Trophoblast cell (in vitro differentiated cells and primary cell): ENCODE measurements at regions not wholly inside any gene's neighbourhood (a gene's known extent, or its start where the extent isn't known, plus 50 kb on each side); places are given as distances from the start of the nearest gene placed in this dataset.

Source experiments
- DNase-seq, 2 donors: peaks; one replicate each; pipeline ENCODE4 v3.0.0-alpha.2; 2016
- H2AFZ ChIP-seq: 2 replicates; pipeline ENCODE4 v1.6.1; 2013; ENCODE audit warnings: low read length, moderate library complexity, mild to moderate bottlenecking; ENCODE audit not compliant: insufficient read depth, poor library complexity
- H2AK5ac ChIP-seq: 2 replicates; pipeline ENCODE4 v1.6.1; 2013; ENCODE audit warnings: mild to moderate bottlenecking, low read length
- H2BK120ac ChIP-seq: 2 replicates; pipeline ENCODE4 v1.6.1; 2013; ENCODE audit warnings: low read length, mild to moderate bottlenecking, moderate library complexity; ENCODE audit not compliant: insufficient read depth, poor library complexity
- H2BK12ac ChIP-seq: 2 replicates; pipeline ENCODE4 v1.6.1; 2013; ENCODE audit warnings: mild to moderate bottlenecking, low read length, moderate library complexity
- H2BK5ac ChIP-seq: 2 replicates; pipeline ENCODE4 v1.6.1; 2013; ENCODE audit warnings: low read length, low read depth, moderate library complexity, mild to moderate bottlenecking; ENCODE audit not compliant: poor library complexity
- H3K14ac ChIP-seq: 2 replicates; pipeline ENCODE4 v1.6.1; 2013; ENCODE audit warnings: mild to moderate bottlenecking, low read length
- H3K18ac ChIP-seq: 2 replicates; pipeline ENCODE4 v1.6.1; 2013; ENCODE audit warnings: mild to moderate bottlenecking, low read length
- H3K23ac ChIP-seq: 2 replicates; pipeline ENCODE4 v1.6.1; 2013; ENCODE audit warnings: low read length
- H3K27ac ChIP-seq: 2 replicates; pipeline ENCODE4 v1.5.1; 2013; ENCODE audit warnings: low read depth, mild to moderate bottlenecking, inconsistent platforms, low read length, moderate library complexity
- H3K27me3 ChIP-seq: 2 replicates; pipeline ENCODE4 v1.6.1; 2013; ENCODE audit warnings: inconsistent platforms, mild to moderate bottlenecking, low read length, moderate library complexity; ENCODE audit not compliant: insufficient read depth
- H3K36me3 ChIP-seq, 2 experiments: 1 replicate in 1 of 2; 2 replicates in 1 of 2; pipeline ENCODE4 v1.6.1; 2013; ENCODE audit warnings: low read length in 2 of 2, mild to moderate bottlenecking in 2 of 2, moderate library complexity in 1 of 2; ENCODE audit not compliant: insufficient read depth in 2 of 2, control insufficient read depth in 1 of 2
- H3K4ac ChIP-seq: 2 replicates; pipeline ENCODE4 v1.6.1; 2013; ENCODE audit warnings: low read depth, mild to moderate bottlenecking, low read length, moderate library complexity
- H3K4me1 ChIP-seq, 2 experiments: 1 replicate in 1 of 2; 2 replicates in 1 of 2; pipeline ENCODE4 v1.6.1; 2013; ENCODE audit warnings: low read length in 2 of 2, mild to moderate bottlenecking in 2 of 2, moderate library complexity in 1 of 2; ENCODE audit not compliant: insufficient read depth in 2 of 2, control insufficient read depth in 1 of 2
- H3K4me2 ChIP-seq: 2 replicates; pipeline ENCODE4 v1.6.1; 2013; ENCODE audit warnings: inconsistent platforms, mild to moderate bottlenecking, low read length, moderate library complexity
- H3K4me3 ChIP-seq: 2 replicates; pipeline ENCODE4 v1.5.1; 2013; ENCODE audit warnings: mild to moderate bottlenecking, low read depth, low read length, inconsistent platforms
- H3K79me1 ChIP-seq: one replicate; pipeline ENCODE4 v1.6.1; 2013; ENCODE audit warnings: low read length
- H3K79me2 ChIP-seq: 2 replicates; pipeline ENCODE4 v1.6.1; 2013; ENCODE audit warnings: low read length, mild to moderate bottlenecking; ENCODE audit not compliant: control insufficient read depth, insufficient read depth, poor library complexity
- H3K9ac ChIP-seq: 2 replicates; pipeline ENCODE4 v1.6.1; 2013; ENCODE audit warnings: mild to moderate bottlenecking, low read length
- H3K9me3 ChIP-seq: 2 replicates; pipeline ENCODE4 v1.6.1; 2013; ENCODE audit warnings: low read depth, mild to moderate bottlenecking, control low read depth, inconsistent platforms, low read length; ENCODE audit not compliant: insufficient read depth
- H4K12ac ChIP-seq: 2 replicates; pipeline ENCODE4 v1.6.1; 2013; ENCODE audit warnings: low read depth, mild to moderate bottlenecking, low read length, moderate library complexity
- H4K8ac ChIP-seq: 2 replicates; pipeline ENCODE4 v1.6.1; 2013; ENCODE audit warnings: low read depth, mild to moderate bottlenecking, low read length, moderate library complexity
- H4K91ac ChIP-seq: one replicate; pipeline ENCODE4 v1.6.1; 2013; ENCODE audit warnings: low read depth, mild to moderate bottlenecking, low read length, moderate library complexity
- WGBS: extraction: QIAGEN DNeasy Blood & Tissue Kit; methylation state at CpG from one replicate; pipeline ENCODE4 v1.1.7; 2013; ENCODE audit warnings: missing lambda C conversion rate; ENCODE audit not compliant: insufficient read length, insufficient coverage; ENCODE audit errors: extremely low coverage; 5-methylcytosine and 5-hydroxymethylcytosine counted together

DNA sequence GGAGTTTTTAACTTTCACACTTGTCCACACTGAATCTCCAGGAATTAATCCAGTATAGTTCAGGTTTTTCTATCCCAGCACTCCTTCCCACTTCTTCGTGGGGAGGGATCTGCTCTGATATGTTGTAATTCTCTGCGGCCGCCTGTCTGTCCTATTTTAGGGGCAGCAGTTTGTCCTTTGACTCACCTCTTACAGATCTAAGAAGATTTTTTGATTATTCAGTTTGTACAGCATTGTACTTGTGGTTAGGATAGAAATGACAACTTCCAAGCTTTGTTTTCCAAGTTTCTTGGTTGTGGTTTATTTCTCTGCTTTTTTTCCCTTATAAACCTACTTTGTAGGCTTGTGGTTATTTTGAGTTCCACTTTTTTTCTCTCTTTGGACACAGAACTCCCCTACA is 601.7 kb downstream of the SI start:
- WGBS: no CpG with 5 or more reads among the region's 3 CpGs
- H2BK120ac ChIP-seq: no peak overlapping the region
- DNase-seq: no peak
- no peaks in the 10 kb centered on the region for H3K79me2 ChIP-seq
- no peak overlapping the region for H3K9ac ChIP-seq
- no peak overlapping the region for H2AFZ ChIP-seq
- no peak overlapping the region for H2BK5ac ChIP-seq
- H2BK12ac ChIP-seq: no peak overlapping the region
- no peaks in the 10 kb centered on the region for H3K79me1 ChIP-seq
- H4K12ac ChIP-seq: no peak overlapping the region
- H3K36me3 ChIP-seq: no peaks in the 10 kb centered on the region
- H3K23ac ChIP-seq: no peak overlapping the region
- H3K27me3 ChIP-seq: no peaks in the 10 kb centered on the region
- H3K14ac ChIP-seq: no peak overlapping the region
- H3K4ac ChIP-seq: no peak overlapping the region
- no peak overlapping the region for H3K27ac ChIP-seq
- no peak overlapping the region for H3K18ac ChIP-seq
- no peaks in the 10 kb centered on the region for H3K9me3 ChIP-seq
- H3K4me3 ChIP-seq: no peak overlapping the region
- no peaks in the 10 kb centered on the region for H3K4me1 ChIP-seq
- H3K4me2 ChIP-seq: no peak overlapping the region
- H4K91ac ChIP-seq: no peak overlapping the region
- no peak overlapping the region for H4K8ac ChIP-seq
- no peak overlapping the region for H2AK5ac ChIP-seq

DNA sequence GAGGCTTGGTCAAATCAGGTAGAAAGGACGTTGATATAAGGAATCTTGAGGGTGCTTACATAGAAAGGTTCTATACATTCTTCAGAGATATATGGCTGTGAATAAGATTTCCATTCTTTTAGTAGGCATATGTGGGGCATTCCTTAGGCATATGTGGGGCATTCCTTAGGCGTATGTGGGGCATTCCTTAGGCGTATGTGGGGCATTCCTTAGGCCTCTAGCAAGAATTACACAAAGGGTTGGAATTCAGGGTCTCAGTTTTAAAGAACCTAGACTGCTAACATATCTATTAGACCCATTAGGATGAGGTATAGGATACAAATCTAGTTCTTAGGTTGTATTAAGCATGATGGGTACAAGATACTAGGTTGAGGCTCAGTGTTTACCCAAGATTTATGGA is 607.8 kb downstream of the SI start:
- no CpG with 5 or more reads among the region's 3 CpGs for WGBS
- H2AFZ ChIP-seq: no peak overlapping the region

DNA sequence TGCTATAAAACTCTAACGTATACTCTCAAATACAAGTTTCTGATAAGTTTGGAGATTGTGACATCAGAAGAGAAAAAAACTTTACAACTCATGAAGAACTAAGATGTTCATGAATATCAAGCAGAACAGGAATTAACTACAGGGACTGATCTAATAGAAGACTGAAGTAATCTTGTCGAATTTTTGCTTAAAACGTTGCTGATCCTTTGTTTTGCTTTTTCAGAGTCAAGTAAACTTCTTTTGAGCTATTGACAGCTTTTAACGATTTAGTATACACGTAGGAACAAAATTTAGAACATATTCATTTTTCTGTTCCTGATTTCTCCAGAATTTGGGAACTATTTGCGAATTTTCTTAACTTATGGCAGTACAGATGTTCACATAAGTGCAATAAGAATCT is 610.2 kb downstream of the SI start:
- H3K79me2 ChIP-seq: no peaks in the 10 kb centered on the region
- no peak overlapping the region for H2BK120ac ChIP-seq
- no peaks in the 10 kb centered on the region for H3K27me3 ChIP-seq
- H3K18ac ChIP-seq: no peak overlapping the region
- H2BK12ac ChIP-seq: no peak overlapping the region
- H3K4me3 ChIP-seq: no peak overlapping the region
- no peaks in the 10 kb centered on the region for H3K9me3 ChIP-seq
- no peak overlapping the region for H3K9ac ChIP-seq
- no peak overlapping the region for H3K4ac ChIP-seq
- no peak overlapping the region for H3K14ac ChIP-seq
- H3K36me3 ChIP-seq: no peaks in the 10 kb centered on the region
- H3K79me1 ChIP-seq: no peaks in the 10 kb centered on the region
- no peak overlapping the region for H3K23ac ChIP-seq
- no peak overlapping the region for H4K8ac ChIP-seq
- H2BK5ac ChIP-seq: no peak overlapping the region
- no peak overlapping the region for H4K12ac ChIP-seq
- no peak overlapping the region for H3K4me2 ChIP-seq
- no peak for DNase-seq
- H4K91ac ChIP-seq: no peak overlapping the region
- no CpG with 5 or more reads among the region's 6 CpGs for WGBS
- H3K4me1 ChIP-seq: no peaks in the 10 kb centered on the region
- H2AFZ ChIP-seq: no peak overlapping the region
- no peak overlapping the region for H2AK5ac ChIP-seq
- no peak overlapping the region for H3K27ac ChIP-seq

More for the DNA sequence above, 607.8 kb downstream of the SI start:
- no peak overlapping the region for H3K14ac ChIP-seq
- H3K27ac ChIP-seq: no peak overlapping the region
- no peak overlapping the region for H3K9ac ChIP-seq
- H3K79me2 ChIP-seq: no peaks in the 10 kb centered on the region
- H3K23ac ChIP-seq: no peak overlapping the region
- no peak overlapping the region for H3K4me3 ChIP-seq
- DNase-seq: no peak
- no peaks in the 10 kb centered on the region for H3K27me3 ChIP-seq
- H3K79me1 ChIP-seq: no peaks in the 10 kb centered on the region
- no peak overlapping the region for H3K4me2 ChIP-seq
- H2BK12ac ChIP-seq: no peak overlapping the region
- H3K4me1 ChIP-seq: no peaks in the 10 kb centered on the region
- H3K36me3 ChIP-seq: no peaks in the 10 kb centered on the region
- H2AK5ac ChIP-seq: no peak overlapping the region
- H4K12ac ChIP-seq: no peak overlapping the region
- no peak overlapping the region for H4K91ac ChIP-seq
- H3K4ac ChIP-seq: no peak overlapping the region
- H2BK120ac ChIP-seq: no peak overlapping the region
- H4K8ac ChIP-seq: no peak overlapping the region
- no peak overlapping the region for H2BK5ac ChIP-seq
- no peaks in the 10 kb centered on the region for H3K9me3 ChIP-seq
- no peak overlapping the region for H3K18ac ChIP-seq

DNA sequence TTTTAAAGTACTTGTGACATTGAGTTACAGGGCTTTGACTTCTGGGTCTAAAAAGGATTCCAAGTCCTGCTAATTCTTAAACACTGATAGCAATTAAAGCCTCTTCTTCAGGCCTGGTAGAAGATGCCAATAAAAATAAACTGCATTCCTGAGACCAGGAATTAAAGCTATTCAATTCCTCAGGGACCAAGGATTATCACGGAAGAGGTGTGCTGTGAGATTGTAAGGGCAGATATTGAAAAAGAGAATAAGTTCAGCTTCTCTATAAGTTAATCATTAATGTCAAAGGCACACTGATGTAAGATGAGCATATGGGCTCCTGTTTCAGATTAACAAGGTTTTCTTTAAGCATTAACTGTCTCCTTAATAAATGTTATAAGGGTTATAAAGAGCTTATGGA is 611.3 kb downstream of the SI start:
- Histone ChIP-seq H2AK5ac (no peak overlapping the region), H4K12ac (no peak overlapping the region), H3K4me3 (no peak overlapping the region), H2BK12ac (no peak overlapping the region), H3K9ac (no peak overlapping the region), H3K79me1 (no peaks in the 10 kb centered on the region), H3K27ac (no peak overlapping the region), H3K18ac (no peak overlapping the region), H3K4me1 (no peaks in the 10 kb centered on the region), H3K4me2 (no peak overlapping the region), H3K23ac (no peak overlapping the region), H3K4ac (no peak overlapping the region), H2BK5ac (no peak overlapping the region), H3K14ac (no peak overlapping the region), H3K27me3 (no peaks in the 10 kb centered on the region), H4K8ac (no peak overlapping the region), H3K9me3 (no peaks in the 10 kb centered on the region), H3K36me3 (no peaks in the 10 kb centered on the region), H3K79me2 (no peaks in the 10 kb centered on the region), H4K91ac (no peak overlapping the region), H2BK120ac (no peak overlapping the region), H2AFZ (no peak overlapping the region)
- no peak for DNase-seq
- WGBS: no CpG with 5 or more reads among the region's 1 CpG
